Astrocyte of the cerebellum (primary cell): ENCODE measurements at regions not wholly inside any gene's neighbourhood (a gene's known extent, or its start where the extent isn't known, plus 50 kb on each side); places are given as distances from the start of the nearest gene placed in this dataset.

Experiments used
- DNase-seq: peaks from one replicate; pipeline ENCODE4 v3.0.0-alpha.2; 2011; ENCODE audit warnings: low read depth
- H3K4me3 ChIP-seq: 2 replicates; pipeline ENCODE4 v1.5.1; 2011; ENCODE audit warnings: mild to moderate bottlenecking, low read depth, low read length, moderate library complexity
- CTCF ChIP-seq: IDR thresholded peaks from 2 replicates; pipeline ENCODE4 v1.5.1; 2012; ENCODE audit warnings: low read length, low read depth, moderate library complexity, mild to moderate bottlenecking; ENCODE audit errors: missing control alignments
- in situ Hi-C: cut with HindIII; loops from 2 replicates; pipeline ENCODE4 v1.10.0; 2017; ENCODE audit warnings: low sequenced_read_pairs

GRCh38 chr3:18679238-18679637 is 254.1 kb upstream of the SATB1 start:
- in situ Hi-C loops = no loop called here
- no peak for TF ChIP-seq CTCF
- H3K4me3 ChIP-seq = no peak overlapping the region
- no peak for DNase-seq

GRCh38 chr3:18675197-18675596 is 250.1 kb upstream of the SATB1 start:
- no peak for DNase-seq
- in situ Hi-C loops = no loop called here
- no peak for TF ChIP-seq CTCF
- no peak overlapping the region for H3K4me3 ChIP-seq

- in situ Hi-C loops = no loop called here
- DNase-seq = no peak
- H3K4me3 ChIP-seq = no peak overlapping the region
- no peak for TF ChIP-seq CTCF
Observed at GRCh38 chr3:18672561-18672960, 247.4 kb upstream of the SATB1 start.

GRCh38 chr3:18670759-18671158 is 245.6 kb upstream of the SATB1 start:
- in situ Hi-C loops = no loop called here
- no peak for TF ChIP-seq CTCF
- H3K4me3 ChIP-seq = no peak overlapping the region

GRCh38 chr3:18669374-18669773 is 244.2 kb upstream of the SATB1 start:
- in situ Hi-C loops = no loop called here
- H3K4me3 ChIP-seq = no peak overlapping the region
- no peak for TF ChIP-seq CTCF
- DNase-seq = no peak

More at GRCh38 chr3:18670759-18671158, 245.6 kb upstream of the SATB1 start:
- DNase-seq = no peak

- no peak for DNase-seq
- no peak for TF ChIP-seq CTCF
Observed at GRCh38 chr3:18667552-18667951, 242.4 kb upstream of the SATB1 start.

GRCh38 chr3:18666655-18667054 is 241.5 kb upstream of the SATB1 start:
- in situ Hi-C loops = no loop called here
- DNase-seq = no peak
- TF ChIP-seq CTCF = no peak
- no peak overlapping the region for H3K4me3 ChIP-seq

More at GRCh38 chr3:18667552-18667951, 242.4 kb upstream of the SATB1 start:
- in situ Hi-C loops = no loop called here
- H3K4me3 ChIP-seq = no peak overlapping the region
